PC-3 (cell line): ENCODE measurements at regions not wholly inside any gene's neighbourhood (a gene's known extent, or its start where the extent isn't known, plus 50 kb on each side); places are given as distances from the start of the nearest gene placed in this dataset.

Source experiments
- EZH2 ChIP-seq: fragments of 300-600 bp; sonication (generic); IDR thresholded peaks from one replicate; pipeline ENCODE4 v1.6.1; 2017; ENCODE audit warnings: antibody characterized with exemption, mild to moderate bottlenecking, low read length; ENCODE audit not compliant: unreplicated experiment
- TF ChIP-seq, protein P1 (sequence below): fragments of 300-600 bp; sonication (generic); conservative IDR thresholded peaks from 2 replicates; pipeline ENCODE4 v1.5.1; 2017; ENCODE audit warnings: antibody characterized with exemption, low read depth, mild to moderate bottlenecking, low read length

DNA sequence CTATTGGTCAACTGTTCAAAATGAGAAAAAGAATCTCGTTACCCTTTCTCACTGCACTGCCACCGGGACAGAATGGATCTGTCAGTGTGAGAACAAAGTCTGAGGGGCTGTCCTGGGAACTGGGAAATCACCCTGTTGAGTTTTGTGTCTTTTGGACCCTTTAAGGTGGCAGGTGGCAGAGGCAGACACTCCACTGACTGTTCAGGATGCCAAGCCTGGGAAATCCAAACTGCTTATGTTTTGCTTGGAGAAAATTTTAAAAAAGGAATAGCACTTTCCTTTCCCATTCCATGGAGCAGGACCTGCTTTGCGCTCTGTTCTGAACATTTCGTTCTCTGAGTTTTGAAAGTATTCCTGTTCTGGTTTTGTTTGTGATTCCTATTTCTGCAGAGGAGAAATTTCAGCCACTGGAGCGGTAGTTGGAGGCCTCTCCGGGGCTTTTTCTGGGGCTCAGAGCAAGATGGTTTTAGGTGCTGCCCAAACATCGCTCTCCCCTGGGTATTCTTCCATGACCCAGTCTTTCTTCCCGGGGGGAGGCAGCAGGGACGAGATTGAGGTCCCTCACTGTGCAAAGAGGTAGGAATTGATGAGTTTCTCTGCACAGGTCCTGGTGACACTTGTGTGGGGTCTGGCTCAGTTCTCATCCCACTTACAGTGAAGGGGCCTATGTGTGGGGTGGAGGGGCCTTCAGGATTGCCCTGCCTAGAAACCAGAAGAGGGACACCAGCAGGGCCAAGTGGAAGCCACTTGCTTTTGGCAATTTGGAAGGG lies 138.5 kb upstream of the SYT13 start:
- TF ChIP-seq, protein P1, sequence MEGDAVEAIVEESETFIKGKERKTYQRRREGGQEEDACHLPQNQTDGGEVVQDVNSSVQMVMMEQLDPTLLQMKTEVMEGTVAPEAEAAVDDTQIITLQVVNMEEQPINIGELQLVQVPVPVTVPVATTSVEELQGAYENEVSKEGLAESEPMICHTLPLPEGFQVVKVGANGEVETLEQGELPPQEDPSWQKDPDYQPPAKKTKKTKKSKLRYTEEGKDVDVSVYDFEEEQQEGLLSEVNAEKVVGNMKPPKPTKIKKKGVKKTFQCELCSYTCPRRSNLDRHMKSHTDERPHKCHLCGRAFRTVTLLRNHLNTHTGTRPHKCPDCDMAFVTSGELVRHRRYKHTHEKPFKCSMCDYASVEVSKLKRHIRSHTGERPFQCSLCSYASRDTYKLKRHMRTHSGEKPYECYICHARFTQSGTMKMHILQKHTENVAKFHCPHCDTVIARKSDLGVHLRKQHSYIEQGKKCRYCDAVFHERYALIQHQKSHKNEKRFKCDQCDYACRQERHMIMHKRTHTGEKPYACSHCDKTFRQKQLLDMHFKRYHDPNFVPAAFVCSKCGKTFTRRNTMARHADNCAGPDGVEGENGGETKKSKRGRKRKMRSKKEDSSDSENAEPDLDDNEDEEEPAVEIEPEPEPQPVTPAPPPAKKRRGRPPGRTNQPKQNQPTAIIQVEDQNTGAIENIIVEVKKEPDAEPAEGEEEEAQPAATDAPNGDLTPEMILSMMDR, result no peak
- no peak for TF ChIP-seq EZH2
